Body of pancreas (tissue), 4 donors: ENCODE measurements at regions not wholly inside any gene's neighbourhood (a gene's known extent, or its start where the extent isn't known, plus 50 kb on each side); places are given as distances from the start of the nearest gene placed in this dataset.

Experiments used
- ATAC-seq: fragments of 150-250 bp; one replicate; pipeline ENCODE4 v1.9.1; 2016
- DNase-seq, 4 donors: peaks; one replicate each; pipeline ENCODE4 v3.0.0-alpha.2; 2019
- H3K27ac ChIP-seq, 4 donors: fragments of 200-600 bp; sonication (generic); 1 replicate in 3 of 4; 2 replicates in 1 of 4; pipeline versions ENCODE4 v1.5.1 to v1.6.1; 2016 to 2019; ENCODE audit warnings: mild to moderate bottlenecking in 1 of 4, mixed read lengths in 1 of 4, moderate library complexity in 1 of 4
- H3K27me3 ChIP-seq, 2 donors: fragments of 200-600 bp; sonication (generic); one replicate each; pipeline ENCODE4 v1.6.0; 2016; ENCODE audit warnings: mild to moderate bottlenecking in 1 of 2
- H3K36me3 ChIP-seq, 2 donors: fragments of 200-600 bp; sonication (generic); replicated peaks in 1 of 2; 2 replicates each; pipeline ENCODE4 v1.5.1; 2016; ENCODE audit warnings: low read depth in 2 of 2; ENCODE audit not compliant: insufficient read depth in 1 of 2
- H3K4me1 ChIP-seq: fragments of 200-600 bp; sonication (generic); one replicate; pipeline ENCODE4 v1.6.0; 2016
- H3K4me3 ChIP-seq, 2 donors: fragments of 200-600 bp; sonication (generic); 1 replicate in 1 of 2; 2 replicates in 1 of 2; pipeline ENCODE4 v1.5.1; 2016 to 2019
- H3K9me3 ChIP-seq, 3 donors: fragments of 200-600 bp; sonication (generic); 1 replicate in 2 of 3; 2 replicates in 1 of 3; pipeline ENCODE4 v1.5.1; 2016
- CTCF ChIP-seq, 7 experiments: fragments of 450-650 bp in 4 of 7; fragments of 200-600 bp in 3 of 7; sonication (generic) in 3 of 7; IDR thresholded peaks; one replicate each; pipeline ENCODE4 v1.5.1; 2016 to 2019; ENCODE audit warnings: antibody characterized with exemption in 7 of 7
- POLR2A ChIP-seq, 3 donors: fragments of 450-650 bp; IDR thresholded peaks; one replicate each; pipeline ENCODE4 v1.6.1; 2016; ENCODE audit warnings: antibody characterized with exemption in 3 of 3, mild to moderate bottlenecking in 2 of 3
- whole genome bisulfite sequencing, 2 donors: methylation state at CpG; one replicate each; pipeline ENCODE4 v1.1.5; 2017; 5-methylcytosine and 5-hydroxymethylcytosine counted together
- intact Hi-C: fragments of 100-400 bp; cut with DNase I; formaldehyde crosslinking; loops from one replicate; pipeline ENCODE4 v1.15.1; 2023

GRCh38 chr22:27673839-27674238 is 127.7 kb downstream of the MN1 start:
- Histone ChIP-seq H3K27ac (peak overlapping the region in 3 of 4 donors; percentile 64 to 76 (median 66)), H3K4me3 (no peak overlapping the region), H3K36me3 (no peaks in the 10 kb centered on the region), H3K4me1 (peaks cover 40% of the 10 kb centered on the region), H3K27me3 (no peaks in the 10 kb centered on the region), H3K9me3 (no peaks in the 10 kb centered on the region)
- DNase-seq (peak; percentile 46 to 71 (median 70)), ATAC-seq (peak; percentile 69)
- no peak for TF ChIP-seq POLR2A (IDR thresholded peaks at IDR 0.05)
- no peak for TF ChIP-seq CTCF (IDR thresholded peaks at IDR 0.05)
- WGBS, 2 donors: 15 to 16% methylated on average over 9 to 15 of the region's 15 CpGs
- intact Hi-C loops: no loop called here

- Histone ChIP-seq H3K27me3 (no peaks in the 10 kb centered on the region), H3K4me1 (peaks cover 39% of the 10 kb centered on the region), H3K9me3 (no peaks in the 10 kb centered on the region), H3K36me3 (no peaks in the 10 kb centered on the region), H3K27ac (peak overlapping the region in 3 of 4 donors; percentile 64 to 76 (median 66)), H3K4me3 (no peak overlapping the region)
- 31 to 48% methylated on average over 4 of the region's 4 CpGs for WGBS, 2 donors
- no peak for TF ChIP-seq POLR2A (IDR thresholded peaks at IDR 0.05)
- intact Hi-C loops: no loop called here
- DNase-seq (no peak), ATAC-seq (no peak)
Observed at GRCh38 chr22:27674261-27674923, 127.2 kb downstream of the MN1 start.

- TF ChIP-seq CTCF (IDR thresholded peaks at IDR 0.05) (no peak), POLR2A (IDR thresholded peaks at IDR 0.05) (no peak)
- Histone ChIP-seq H3K4me1 (peaks cover 18% of the 10 kb centered on the region), H3K27ac (no peak overlapping the region), H3K9me3 (no peaks in the 10 kb centered on the region), H3K4me3 (no peak overlapping the region), H3K27me3 (no peaks in the 10 kb centered on the region), H3K36me3 (no peaks in the 10 kb centered on the region)
- WGBS, 2 donors: 63 to 67% methylated on average over 4 of the region's 4 CpGs
- DNase-seq (no peak), ATAC-seq (no peak)
- intact Hi-C loops: no loop called here
Observed at GRCh38 chr22:27676545-27677213, 124.9 kb downstream of the MN1 start.

GRCh38 chr22:27677905-27678458 is 123.6 kb downstream of the MN1 start:
- 81 to 82% methylated on average over 27 of the region's 27 CpGs for WGBS, 2 donors
- no peaks in the 10 kb centered on the region for H3K9me3 ChIP-seq
- intact Hi-C loops: no loop called here
- TF ChIP-seq CTCF (IDR thresholded peaks at IDR 0.05) (no peak), POLR2A (IDR thresholded peaks at IDR 0.05) (no peak)
- no peak overlapping the region for H3K27ac ChIP-seq
- H3K4me1 ChIP-seq: peaks cover 12% of the 10 kb centered on the region
- no peaks in the 10 kb centered on the region for H3K27me3 ChIP-seq
- H3K4me3 ChIP-seq: no peak overlapping the region
- no peak for DNase-seq
- no peaks in the 10 kb centered on the region for H3K36me3 ChIP-seq
- no peak for ATAC-seq

GRCh38 chr22:27679176-27679575 is 122.4 kb downstream of the MN1 start:
- H3K4me1 ChIP-seq: peaks cover under 1% of the 10 kb centered on the region
- ATAC-seq (no peak), DNase-seq (no peak)
- no peak for TF ChIP-seq CTCF (IDR thresholded peaks at IDR 0.05)
- TF ChIP-seq POLR2A (IDR thresholded peaks at IDR 0.05): no peak
- no peaks in the 10 kb centered on the region for H3K9me3 ChIP-seq
- H3K36me3 ChIP-seq: no peaks in the 10 kb centered on the region
- no peak overlapping the region for H3K4me3 ChIP-seq
- no peaks in the 10 kb centered on the region for H3K27me3 ChIP-seq
- intact Hi-C loops: no loop called here
- no peak overlapping the region for H3K27ac ChIP-seq
- WGBS, 2 donors: 57 to 66% methylated on average over 5 of the region's 5 CpGs
